Central memory CD8-positive, alpha-beta T cell (primary cell): ENCODE measurements at regions not wholly inside any gene's neighbourhood (a gene's known extent, or its start where the extent isn't known, plus 50 kb on each side); places are given as distances from the start of the nearest gene placed in this dataset.

ENCODE experiments used
- ATAC-seq: fragments of 150-1000 bp; cut with Tn5 transposase; replicated peaks from 2 replicates; pipeline ENCODE4 v1.10.0; 2022; ENCODE audit warnings: mild to moderate bottlenecking, moderate FRiP score, moderate number of reproducible peaks; ENCODE audit not compliant: poor library complexity, severe bottlenecking; ENCODE audit errors: extremely low read depth
- DNase-seq, 2 donors: peaks; one replicate each; pipeline ENCODE4 v3.0.0; 2021; ENCODE audit warnings: low spot score in 2 of 2
- H3K27ac Mint-ChIP-seq: one replicate; pipeline ENCODE4 v1.8.0; 2022; ENCODE audit warnings: low read depth, mild to moderate bottlenecking, moderate library complexity, mixed read lengths
- H3K27me3 Mint-ChIP-seq: one replicate; pipeline ENCODE4 v1.8.0; 2022; ENCODE audit warnings: mixed read lengths
- H3K36me3 Mint-ChIP-seq: one replicate; pipeline ENCODE4 v1.8.0; 2022; ENCODE audit warnings: mild to moderate bottlenecking, moderate library complexity, mixed read lengths; ENCODE audit not compliant: insufficient read depth
- H3K4me1 Mint-ChIP-seq: one replicate; pipeline ENCODE4 v1.8.0; 2022; ENCODE audit warnings: mixed read lengths
- H3K4me3 Mint-ChIP-seq: one replicate; pipeline ENCODE4 v1.8.0; 2022; ENCODE audit warnings: mild to moderate bottlenecking, moderate library complexity, mixed read lengths
- H3K9me3 Mint-ChIP-seq: one replicate; pipeline ENCODE4 v1.8.0; 2022; ENCODE audit warnings: mixed read lengths

DNA sequence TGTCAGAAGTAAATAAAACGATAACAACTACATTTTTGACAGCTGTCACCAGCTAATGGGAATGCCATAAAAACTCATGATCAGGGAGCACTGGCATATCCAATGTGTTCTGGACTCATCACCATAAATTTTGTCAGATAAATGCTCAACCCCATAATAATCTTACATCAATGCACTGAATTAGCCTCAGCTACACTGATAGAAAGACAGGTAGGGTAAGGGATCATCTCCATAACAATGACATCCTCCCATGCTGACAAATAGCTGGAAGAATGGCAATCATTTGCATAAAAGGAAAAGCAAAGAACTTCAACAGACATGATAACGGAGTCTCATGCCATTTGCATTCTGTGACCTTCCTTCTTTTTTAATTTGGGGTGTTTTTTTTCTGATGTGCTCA is 352.8 kb upstream of the PFKP start:
- DNase-seq (no peak), ATAC-seq (no peak)
- Mint-ChIP-seq H3K9me3 (peaks cover 5% of the 10 kb centered on the region), H3K4me1 (no peaks in the 10 kb centered on the region), H3K27me3 (no peaks in the 10 kb centered on the region), H3K4me3 (no peak overlapping the region), H3K36me3 (peaks cover 1% of the 10 kb centered on the region), H3K27ac (no peak overlapping the region)

DNA sequence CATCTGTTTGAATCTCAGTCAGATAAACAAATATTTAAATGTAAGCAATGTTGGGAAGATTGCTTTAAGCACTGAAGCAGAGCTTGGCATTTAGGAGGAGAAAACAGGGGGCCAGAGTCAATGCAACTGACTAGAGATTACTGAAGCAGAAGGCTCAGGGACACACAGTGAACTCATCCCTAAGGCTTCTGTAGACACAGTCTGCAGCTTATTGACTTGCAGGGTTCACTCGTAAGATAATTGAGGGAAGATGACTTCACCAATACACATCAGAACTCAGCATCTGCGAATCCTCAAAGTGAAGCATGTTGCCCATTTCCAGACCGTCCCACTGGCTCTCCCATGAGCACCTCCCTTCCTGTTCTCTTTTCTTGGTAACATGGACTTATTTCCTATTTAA is 363.4 kb upstream of the PFKP start:
- Mint-ChIP-seq H3K27me3 (no peaks in the 10 kb centered on the region), H3K9me3 (no peaks in the 10 kb centered on the region), H3K4me1 (no peaks in the 10 kb centered on the region), H3K36me3 (no peaks in the 10 kb centered on the region), H3K4me3 (no peak overlapping the region), H3K27ac (no peak overlapping the region)
- ATAC-seq (no peak), DNase-seq (no peak)

DNA sequence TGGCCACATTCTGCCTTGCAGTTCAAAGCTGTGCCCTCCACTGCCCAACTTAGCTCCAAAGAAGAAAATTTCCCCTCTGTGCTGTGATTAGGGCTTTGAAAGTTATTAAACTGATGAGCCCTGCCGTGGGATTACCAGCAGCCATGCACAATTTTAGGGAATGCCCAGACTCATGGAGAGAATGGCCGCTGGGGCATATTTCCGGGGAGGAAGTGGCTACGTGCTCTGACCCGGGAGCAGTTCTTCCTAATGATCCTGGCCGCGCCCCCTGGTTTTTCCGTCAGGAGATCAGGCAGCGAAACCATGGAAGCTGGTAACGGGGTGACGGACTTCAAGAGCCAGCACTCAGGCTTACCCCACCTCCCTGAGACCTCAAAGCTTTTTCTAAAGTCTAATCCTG is 365.5 kb upstream of the PFKP start:
- Mint-ChIP-seq H3K4me1 (no peaks in the 10 kb centered on the region), H3K36me3 (no peaks in the 10 kb centered on the region), H3K4me3 (no peak overlapping the region)

DNA sequence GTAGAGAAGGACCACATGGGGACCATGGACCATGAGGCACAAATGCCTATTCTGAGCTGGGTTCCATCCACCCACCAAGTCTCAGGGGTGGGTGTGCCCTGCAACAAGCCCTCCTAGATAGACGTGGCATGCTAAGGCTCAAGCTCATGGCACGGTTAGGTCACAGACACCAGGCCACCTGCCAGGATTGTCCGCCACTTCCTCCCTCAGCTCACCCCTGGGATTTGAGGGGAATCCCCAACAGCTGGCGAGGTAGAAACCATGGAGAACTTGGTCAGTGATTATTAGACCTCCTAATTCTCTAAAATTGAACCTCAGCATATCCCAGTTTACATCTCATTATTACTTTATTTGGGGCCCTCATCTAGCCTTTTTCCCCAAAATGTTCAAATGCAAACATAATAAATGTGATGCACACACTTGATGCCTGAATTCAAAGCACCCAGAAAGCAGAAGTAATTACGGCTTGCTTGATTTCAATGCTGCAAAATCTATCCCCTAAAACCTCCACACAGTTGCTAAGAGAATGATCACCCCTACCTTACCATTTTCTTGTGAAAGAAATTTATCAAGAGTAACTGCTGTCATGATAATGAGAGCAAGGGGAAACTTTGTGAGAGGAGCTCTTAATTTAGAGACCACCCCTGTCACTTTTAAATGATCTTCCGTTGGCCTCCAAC is 366.6 kb upstream of the PFKP start:
- no peak for DNase-seq
- Mint-ChIP-seq H3K27me3 (no peaks in the 10 kb centered on the region), H3K27ac (no peak overlapping the region), H3K36me3 (no peaks in the 10 kb centered on the region), H3K4me1 (no peaks in the 10 kb centered on the region), H3K4me3 (no peak overlapping the region), H3K9me3 (no peaks in the 10 kb centered on the region)
- no peak for ATAC-seq

More for the DNA sequence above, 365.5 kb upstream of the PFKP start:
- H3K27me3 Mint-ChIP-seq: no peaks in the 10 kb centered on the region
- DNase-seq: no peak
- no peak overlapping the region for H3K27ac Mint-ChIP-seq
- H3K9me3 Mint-ChIP-seq: no peaks in the 10 kb centered on the region
- ATAC-seq: no peak

DNA sequence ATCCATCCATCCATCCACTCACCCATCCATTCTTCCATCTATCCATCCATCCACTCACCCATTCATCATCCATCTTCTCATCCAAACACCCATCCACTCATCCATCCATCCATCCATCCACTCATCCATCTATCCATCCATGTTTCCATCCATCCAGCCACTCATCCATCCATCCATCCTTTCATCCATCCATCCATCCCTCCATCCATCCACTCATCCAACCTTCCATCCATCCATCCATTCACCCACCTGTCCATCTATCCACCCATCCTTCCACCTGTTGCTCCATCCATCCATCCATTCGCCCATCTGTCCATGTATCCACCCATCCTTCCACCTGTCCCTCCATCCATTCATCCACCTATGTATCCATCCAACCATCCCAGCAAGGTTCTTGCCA is 378.4 kb upstream of the PFKP start:
- Mint-ChIP-seq H3K4me1 (no peaks in the 10 kb centered on the region), H3K36me3 (no peaks in the 10 kb centered on the region), H3K27ac (no peak overlapping the region), H3K4me3 (no peak overlapping the region), H3K9me3 (no peaks in the 10 kb centered on the region), H3K27me3 (no peaks in the 10 kb centered on the region)
- DNase-seq (no peak), ATAC-seq (no peak)

DNA sequence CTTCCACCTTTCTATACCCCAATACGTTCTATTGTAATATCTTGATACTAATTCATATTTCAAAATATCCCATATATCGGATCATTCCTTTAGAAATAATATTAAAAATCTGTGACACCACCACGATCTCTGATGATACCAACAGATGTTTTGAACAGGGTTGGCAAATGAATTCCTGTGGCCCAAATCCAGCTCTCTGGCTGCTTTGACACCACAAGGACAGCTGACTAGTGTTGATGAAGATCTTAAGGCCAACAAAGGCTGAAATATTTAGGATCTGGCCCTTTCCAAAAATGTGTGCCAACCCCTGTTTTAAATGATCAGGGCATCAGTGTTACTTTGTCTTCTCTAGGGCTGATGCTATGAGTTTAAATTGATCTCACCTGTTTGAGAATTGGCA is 380.7 kb upstream of the PFKP start:
- no peak overlapping the region for H3K27ac Mint-ChIP-seq
- DNase-seq (no peak), ATAC-seq (no peak)
- no peak overlapping the region for H3K4me3 Mint-ChIP-seq
- H3K9me3 Mint-ChIP-seq: peaks cover 5% of the 10 kb centered on the region
- H3K4me1 Mint-ChIP-seq: no peaks in the 10 kb centered on the region
- no peaks in the 10 kb centered on the region for H3K36me3 Mint-ChIP-seq
- no peaks in the 10 kb centered on the region for H3K27me3 Mint-ChIP-seq

DNA sequence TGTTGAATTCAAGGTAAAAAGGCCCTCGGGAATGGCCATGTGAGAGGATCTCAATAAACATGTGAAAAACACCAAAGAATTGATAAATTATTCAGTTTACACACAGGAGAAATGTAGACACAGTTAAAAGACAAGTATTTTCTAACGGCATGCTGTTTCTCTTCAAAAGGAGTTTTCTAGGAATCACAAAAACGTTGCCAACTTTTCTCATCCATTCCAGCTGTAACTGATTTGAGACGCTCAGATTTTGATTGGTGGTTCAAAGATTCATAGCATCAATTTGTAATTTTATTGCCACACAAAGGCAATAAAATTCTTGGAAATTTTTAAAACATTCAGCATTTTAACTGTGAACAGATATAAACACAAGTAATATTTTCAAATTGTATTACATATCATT is 384.9 kb upstream of the PFKP start:
- ATAC-seq (no peak), DNase-seq (no peak)
- Mint-ChIP-seq H3K4me1 (no peaks in the 10 kb centered on the region), H3K27ac (no peak overlapping the region), H3K36me3 (no peaks in the 10 kb centered on the region), H3K4me3 (no peak overlapping the region), H3K27me3 (peaks cover 20% of the 10 kb centered on the region), H3K9me3 (peaks cover 5% of the 10 kb centered on the region)

DNA sequence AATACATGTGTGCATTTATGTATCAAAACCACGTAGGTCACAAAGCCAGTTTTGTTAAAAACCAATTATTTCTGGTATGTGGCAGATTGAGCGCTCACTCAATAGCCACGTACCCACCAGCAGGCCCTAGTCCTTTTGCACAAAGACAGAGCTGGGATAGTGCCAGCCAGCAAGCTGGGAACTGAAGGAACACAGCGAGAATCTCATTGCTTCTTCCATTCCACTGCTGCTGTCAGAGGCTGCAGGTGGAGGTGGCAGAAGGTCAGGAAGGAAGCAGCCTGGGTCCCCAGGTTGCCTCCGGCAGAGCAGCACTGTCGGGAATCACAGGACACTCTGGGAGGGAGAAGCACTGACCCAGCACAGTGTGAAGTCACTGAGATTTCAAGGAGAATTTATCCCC is 385.5 kb upstream of the PFKP start:
- H3K9me3 Mint-ChIP-seq: peaks cover 5% of the 10 kb centered on the region
- no peaks in the 10 kb centered on the region for H3K36me3 Mint-ChIP-seq
- H3K4me3 Mint-ChIP-seq: no peak overlapping the region
- H3K27me3 Mint-ChIP-seq: peaks cover 20% of the 10 kb centered on the region
- H3K4me1 Mint-ChIP-seq: no peaks in the 10 kb centered on the region
- DNase-seq: no peak
- ATAC-seq: no peak
- H3K27ac Mint-ChIP-seq: no peak overlapping the region

DNA sequence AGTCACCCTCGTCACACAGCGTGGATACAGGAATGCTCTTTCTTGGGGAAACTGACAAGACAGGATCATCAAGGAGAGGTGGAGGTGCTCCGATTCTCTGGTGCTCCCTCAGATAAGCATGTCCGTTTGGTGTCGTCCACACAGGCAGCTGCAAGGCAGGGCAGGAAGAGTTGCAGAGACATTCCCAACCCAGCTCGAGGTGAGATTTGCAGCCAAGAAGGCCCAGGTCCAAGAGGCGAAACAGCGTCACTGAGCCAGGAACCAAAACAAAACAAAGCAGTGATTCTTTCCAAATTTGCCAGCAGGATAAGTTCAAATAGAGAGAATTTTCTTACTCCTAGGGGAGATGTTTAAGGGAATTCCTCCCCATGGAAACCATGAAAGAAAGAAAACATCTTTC is 386.5 kb upstream of the PFKP start:
- Mint-ChIP-seq H3K9me3 (peaks cover 5% of the 10 kb centered on the region), H3K36me3 (no peaks in the 10 kb centered on the region), H3K4me3 (no peak overlapping the region), H3K4me1 (no peaks in the 10 kb centered on the region), H3K27me3 (peaks cover 20% of the 10 kb centered on the region), H3K27ac (no peak overlapping the region)
- no peak for DNase-seq
- ATAC-seq: no peak

DNA sequence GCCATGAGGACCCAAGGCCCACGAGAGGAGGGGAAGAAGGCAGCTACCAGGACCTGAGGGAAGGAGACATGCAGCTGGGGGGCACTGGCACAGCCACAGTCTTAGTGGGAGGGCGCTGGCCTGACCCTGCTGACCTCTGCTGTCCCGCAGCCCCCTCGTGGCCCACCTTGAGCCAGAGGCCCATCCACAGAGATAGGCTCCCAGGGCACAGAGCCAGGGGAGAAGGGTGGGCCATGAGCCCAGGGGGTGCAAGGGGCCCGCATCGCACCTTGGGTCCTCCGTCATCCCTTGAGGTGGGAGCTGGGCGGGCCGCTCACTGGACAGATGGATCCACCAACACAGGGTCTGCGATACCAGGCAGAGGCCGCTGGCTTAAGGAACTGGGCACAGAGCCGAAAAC is 387.7 kb upstream of the PFKP start:
- ATAC-seq (no peak), DNase-seq (no peak)
- Mint-ChIP-seq H3K4me3 (no peak overlapping the region), H3K27ac (no peak overlapping the region), H3K27me3 (peaks cover 20% of the 10 kb centered on the region), H3K9me3 (peaks cover 5% of the 10 kb centered on the region), H3K4me1 (no peaks in the 10 kb centered on the region), H3K36me3 (no peaks in the 10 kb centered on the region)

DNA sequence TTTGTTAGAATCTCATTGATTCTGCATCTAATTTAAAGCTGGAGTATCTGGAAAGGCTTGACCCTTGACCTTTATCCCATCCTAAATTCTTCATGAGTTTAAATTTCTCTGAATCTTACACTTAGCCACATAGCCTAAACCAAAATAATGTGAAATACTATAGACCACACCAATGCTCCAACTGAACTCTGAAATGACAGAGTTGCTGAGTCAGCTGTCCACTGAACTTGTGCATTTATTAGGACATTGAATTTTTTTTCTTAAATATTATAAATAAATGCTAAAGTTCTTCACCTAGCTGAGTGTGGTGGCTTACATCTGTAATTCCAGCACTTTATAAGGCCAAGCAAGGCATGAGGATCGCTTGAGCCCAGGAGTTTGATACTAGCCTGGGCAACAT is 390.9 kb upstream of the PFKP start:
- H3K27me3 Mint-ChIP-seq: peaks cover 20% of the 10 kb centered on the region
- H3K4me3 Mint-ChIP-seq: no peak overlapping the region
- H3K36me3 Mint-ChIP-seq: no peaks in the 10 kb centered on the region
- DNase-seq: no peak
- no peaks in the 10 kb centered on the region for H3K9me3 Mint-ChIP-seq
- no peak overlapping the region for H3K27ac Mint-ChIP-seq
- no peaks in the 10 kb centered on the region for H3K4me1 Mint-ChIP-seq
- no peak for ATAC-seq

DNA sequence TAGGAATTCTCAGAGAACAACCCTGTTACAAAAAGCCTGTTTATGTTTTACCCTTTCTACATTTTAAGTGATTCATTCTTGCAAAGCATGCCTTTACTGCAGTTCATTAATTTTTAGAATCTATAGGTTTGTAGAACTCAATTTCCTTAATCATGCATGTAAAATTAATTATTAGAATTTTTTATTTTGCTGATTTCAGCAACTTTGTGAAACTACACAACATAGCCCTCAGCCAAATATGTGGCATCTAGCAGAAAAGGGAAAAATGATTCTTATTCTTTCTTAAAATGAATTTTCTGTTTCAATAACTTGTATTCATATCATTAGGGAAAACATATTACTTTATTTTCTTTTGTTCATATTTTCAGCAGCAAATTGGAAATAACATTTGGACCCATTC is 392.9 kb upstream of the PFKP start:
- ATAC-seq (no peak), DNase-seq (no peak)
- H3K36me3 Mint-ChIP-seq: no peaks in the 10 kb centered on the region

DNA sequence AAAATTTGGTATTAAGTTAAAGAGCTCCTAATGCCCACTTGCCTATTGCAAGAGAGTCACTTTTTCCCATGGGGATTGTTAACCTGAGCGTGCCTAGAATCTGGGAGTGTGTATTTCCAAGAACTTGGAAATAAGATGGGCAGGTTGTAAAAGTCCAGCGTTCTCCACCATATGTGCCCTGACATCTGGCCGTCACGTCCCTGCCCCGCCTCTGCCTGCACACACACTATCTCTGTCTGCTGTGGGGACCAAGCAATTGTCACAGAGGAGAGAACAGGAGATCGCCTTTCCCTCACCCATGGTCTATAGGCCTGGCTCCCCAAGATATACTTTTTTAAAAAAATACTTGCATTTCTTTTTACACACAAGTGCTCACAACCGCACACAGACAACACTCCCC is 396.5 kb upstream of the PFKP start:
- no peaks in the 10 kb centered on the region for H3K36me3 Mint-ChIP-seq
- DNase-seq (no peak), ATAC-seq (no peak)
- H3K27me3 Mint-ChIP-seq: no peaks in the 10 kb centered on the region
- no peak overlapping the region for H3K4me3 Mint-ChIP-seq
- no peak overlapping the region for H3K27ac Mint-ChIP-seq
- H3K9me3 Mint-ChIP-seq: peaks cover 7% of the 10 kb centered on the region
- no peaks in the 10 kb centered on the region for H3K4me1 Mint-ChIP-seq

More for the DNA sequence above, 392.9 kb upstream of the PFKP start:
- Mint-ChIP-seq H3K4me1 (no peaks in the 10 kb centered on the region), H3K4me3 (no peak overlapping the region), H3K27ac (no peak overlapping the region), H3K9me3 (no peaks in the 10 kb centered on the region), H3K27me3 (peaks cover 5% of the 10 kb centered on the region)

DNA sequence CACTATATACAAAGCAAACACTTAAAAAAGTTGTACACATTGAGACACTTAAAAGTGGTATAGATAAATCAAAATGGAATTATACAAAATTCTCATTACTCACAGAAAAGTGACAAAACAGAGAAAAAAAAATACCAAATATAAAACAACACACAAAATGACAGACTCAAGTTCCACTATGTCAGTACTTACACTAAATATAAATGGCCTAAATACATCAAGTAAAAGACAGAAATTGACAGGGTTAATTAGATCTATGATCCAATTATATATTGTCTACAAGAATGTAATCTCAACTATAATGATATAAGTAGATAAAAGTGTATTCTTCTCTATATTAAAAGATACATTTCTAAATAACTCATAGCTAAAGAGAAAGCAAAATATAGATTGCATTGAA is 401.6 kb upstream of the PFKP start:
- Mint-ChIP-seq H3K9me3 (peaks cover 11% of the 10 kb centered on the region), H3K27ac (no peak overlapping the region), H3K36me3 (no peaks in the 10 kb centered on the region), H3K4me1 (no peaks in the 10 kb centered on the region), H3K27me3 (no peaks in the 10 kb centered on the region), H3K4me3 (no peak overlapping the region)
- no peak for DNase-seq
- ATAC-seq: no peak
